GM19328 (cell line): ENCODE measurements at regions not wholly inside any gene's neighbourhood (a gene's known extent, or its start where the extent isn't known, plus 50 kb on each side); places are given as distances from the start of the nearest gene placed in this dataset.

Experiments
- ATAC-seq: cut with Tn5 transposase; IDR thresholded peaks from one replicate; pipeline ENCODE4 v1.9.1; 2021; ENCODE audit warnings: mild to moderate bottlenecking, moderate library complexity; ENCODE audit not compliant: unreplicated experiment

- ATAC-seq, result no peak
These were observed 113.0 kb downstream of the MMRN1 start for GRCh38 chr4:90007494-90008167.

GRCh38 chr4:90012918-90013317 lies 114.3 kb upstream of the CCSER1 start:
- no peak for ATAC-seq

- no peak for ATAC-seq
These were observed 102.7 kb upstream of the CCSER1 start for GRCh38 chr4:90024519-90024918.

GRCh38 chr4:90025248-90025647 lies 101.9 kb upstream of the CCSER1 start:
- no peak for ATAC-seq

- ATAC-seq, result peak; percentile 88
These were observed 99.6 kb upstream of the CCSER1 start for GRCh38 chr4:90027565-90027964.

GRCh38 chr4:90028460-90028859 lies 98.7 kb upstream of the CCSER1 start:
- no peak for ATAC-seq

GRCh38 chr4:90030202-90030601 lies 97.0 kb upstream of the CCSER1 start:
- no peak for ATAC-seq

- ATAC-seq, result no peak
These were observed 96.2 kb upstream of the CCSER1 start for GRCh38 chr4:90030953-90031352.

GRCh38 chr4:90039122-90039521 lies 88.1 kb upstream of the CCSER1 start:
- ATAC-seq, result no peak

GRCh38 chr4:90051999-90052398 lies 75.2 kb upstream of the CCSER1 start:
- ATAC-seq, result no peak

GRCh38 chr4:90057091-90057490 lies 70.1 kb upstream of the CCSER1 start:
- no peak for ATAC-seq

GRCh38 chr4:90060039-90060438 lies 67.2 kb upstream of the CCSER1 start:
- ATAC-seq, result no peak

GRCh38 chr4:90061881-90062280 lies 65.3 kb upstream of the CCSER1 start:
- no peak for ATAC-seq

- ATAC-seq, result no peak
These were observed 63.0 kb upstream of the CCSER1 start for GRCh38 chr4:90064196-90064595.

- no peak for ATAC-seq
These were observed 58.0 kb upstream of the CCSER1 start for GRCh38 chr4:90069151-90069550.

- peak; percentile 73 for ATAC-seq
These were observed 55.6 kb upstream of the CCSER1 start for GRCh38 chr4:90071289-90072235.

GRCh38 chr4:90074322-90074886 lies 52.8 kb upstream of the CCSER1 start:
- ATAC-seq, result no peak
